GM21390 (cell line): ENCODE measurements at regions not wholly inside any gene's neighbourhood (a gene's known extent, or its start where the extent isn't known, plus 50 kb on each side); places are given as distances from the start of the nearest gene placed in this dataset.
"Not testable (repeated sequence)": the region's sequence is repeated elsewhere in the genome, so short reads cannot be mapped to it uniquely, and the experiment has no call there.

Source experiments
- ATAC-seq: cut with Tn5 transposase; IDR thresholded peaks from one replicate; pipeline ENCODE4 v1.9.1; 2021; ENCODE audit not compliant: unreplicated experiment

DNA sequence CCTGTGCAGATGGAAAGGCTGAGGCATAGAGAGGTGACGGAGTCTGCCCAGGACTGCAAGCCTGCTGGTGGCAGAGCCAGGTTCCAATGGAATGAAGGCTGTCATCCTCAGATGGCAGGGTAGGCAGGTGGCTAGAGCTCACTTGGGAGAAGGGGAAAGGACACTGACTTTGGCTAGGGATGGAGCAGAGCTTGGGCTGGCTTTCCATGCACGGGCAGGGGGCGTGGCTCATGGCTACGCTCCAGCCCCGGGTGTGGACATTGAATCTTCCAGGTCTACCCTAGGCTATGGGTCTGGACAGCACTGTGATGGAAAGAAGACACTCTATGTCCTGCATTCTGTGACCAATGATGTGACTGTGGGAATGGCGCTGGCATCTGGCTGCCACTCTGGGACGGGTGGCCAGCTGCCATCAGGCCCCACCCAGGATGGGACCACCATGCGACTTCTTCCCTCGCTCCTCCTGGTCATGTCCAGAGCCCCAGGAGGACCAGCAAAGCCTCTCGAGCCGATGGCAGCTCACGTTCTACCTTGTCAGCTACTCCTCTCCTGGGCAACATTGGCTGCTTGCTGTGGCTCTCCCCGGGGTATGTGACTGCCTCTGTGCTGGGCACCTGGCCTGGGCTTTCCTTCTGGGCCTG, 398.7 kb downstream of the TMEM121 start:
- no peak for ATAC-seq

DNA sequence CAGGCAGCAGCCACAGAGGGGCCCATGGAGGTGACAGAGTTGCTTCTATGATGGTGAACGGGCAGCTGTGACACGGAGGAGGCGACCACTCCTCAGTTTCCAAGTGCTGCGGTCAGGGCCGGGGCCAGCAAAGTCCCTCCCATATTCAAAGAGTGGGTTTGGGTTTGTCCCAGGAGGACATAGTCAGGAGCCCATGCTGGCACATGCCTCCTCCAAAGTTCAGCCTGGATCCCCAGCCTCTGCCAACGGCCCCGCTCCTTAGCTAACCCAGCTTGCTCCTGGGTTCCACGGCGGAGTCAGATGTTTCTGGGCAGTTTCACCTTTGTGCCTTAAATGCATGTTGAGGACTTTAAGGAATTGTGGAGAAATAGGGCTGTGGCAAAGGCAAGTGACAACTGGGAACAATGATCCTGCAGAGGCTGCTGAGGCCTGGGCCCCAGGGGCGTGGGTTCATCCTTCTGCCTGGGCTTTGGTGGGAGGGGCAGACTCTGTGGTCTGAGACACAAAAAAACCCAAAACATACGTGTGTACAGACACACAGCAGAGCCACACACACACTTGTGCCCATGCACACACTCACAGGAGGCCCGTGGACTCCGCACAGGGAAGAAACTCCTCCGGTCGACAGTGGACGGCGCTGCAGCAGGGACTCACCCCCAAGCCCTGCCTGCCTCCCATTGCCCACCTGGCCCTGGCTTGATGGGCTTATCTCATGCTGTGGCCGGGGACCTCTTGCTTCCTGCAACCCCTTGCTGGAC, 399.4 kb downstream of the TMEM121 start:
- no peak for ATAC-seq

DNA sequence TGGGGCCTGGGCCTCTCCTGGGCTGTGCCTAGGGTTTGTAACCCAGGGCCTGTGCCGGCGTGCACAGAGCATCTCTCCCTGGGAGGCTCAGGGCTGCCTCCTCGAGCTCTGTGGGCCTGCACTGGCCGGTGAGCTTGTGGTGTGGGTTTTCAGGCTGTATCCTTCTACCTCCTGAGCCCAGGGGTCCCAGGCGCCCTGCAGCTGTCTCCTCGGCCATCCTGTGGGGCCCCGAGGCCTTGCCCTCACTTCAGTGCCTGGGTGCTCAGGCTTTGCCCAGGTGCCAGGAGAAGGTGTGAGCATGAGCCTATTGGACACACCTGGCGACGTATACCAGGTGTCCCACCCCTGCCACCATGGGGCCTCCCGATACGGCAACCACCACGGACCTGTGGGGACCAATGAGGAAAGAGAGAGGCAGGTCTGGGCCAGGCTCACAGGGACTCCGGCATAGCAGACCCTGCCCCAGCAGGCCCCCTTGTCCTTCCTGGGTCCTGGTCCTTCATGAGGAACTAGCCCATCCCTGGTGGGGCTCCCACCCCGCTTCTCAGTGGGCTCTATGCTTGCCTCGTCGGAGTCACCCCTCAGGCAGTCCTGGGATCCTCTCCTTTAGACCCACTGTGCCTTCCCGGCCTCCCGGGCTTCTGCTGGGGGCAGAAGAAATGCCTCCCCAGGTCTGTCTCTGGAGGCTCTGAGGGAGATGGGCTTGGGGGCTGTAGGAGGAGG, 400.2 kb downstream of the TMEM121 start:
- ATAC-seq, result no peak

DNA sequence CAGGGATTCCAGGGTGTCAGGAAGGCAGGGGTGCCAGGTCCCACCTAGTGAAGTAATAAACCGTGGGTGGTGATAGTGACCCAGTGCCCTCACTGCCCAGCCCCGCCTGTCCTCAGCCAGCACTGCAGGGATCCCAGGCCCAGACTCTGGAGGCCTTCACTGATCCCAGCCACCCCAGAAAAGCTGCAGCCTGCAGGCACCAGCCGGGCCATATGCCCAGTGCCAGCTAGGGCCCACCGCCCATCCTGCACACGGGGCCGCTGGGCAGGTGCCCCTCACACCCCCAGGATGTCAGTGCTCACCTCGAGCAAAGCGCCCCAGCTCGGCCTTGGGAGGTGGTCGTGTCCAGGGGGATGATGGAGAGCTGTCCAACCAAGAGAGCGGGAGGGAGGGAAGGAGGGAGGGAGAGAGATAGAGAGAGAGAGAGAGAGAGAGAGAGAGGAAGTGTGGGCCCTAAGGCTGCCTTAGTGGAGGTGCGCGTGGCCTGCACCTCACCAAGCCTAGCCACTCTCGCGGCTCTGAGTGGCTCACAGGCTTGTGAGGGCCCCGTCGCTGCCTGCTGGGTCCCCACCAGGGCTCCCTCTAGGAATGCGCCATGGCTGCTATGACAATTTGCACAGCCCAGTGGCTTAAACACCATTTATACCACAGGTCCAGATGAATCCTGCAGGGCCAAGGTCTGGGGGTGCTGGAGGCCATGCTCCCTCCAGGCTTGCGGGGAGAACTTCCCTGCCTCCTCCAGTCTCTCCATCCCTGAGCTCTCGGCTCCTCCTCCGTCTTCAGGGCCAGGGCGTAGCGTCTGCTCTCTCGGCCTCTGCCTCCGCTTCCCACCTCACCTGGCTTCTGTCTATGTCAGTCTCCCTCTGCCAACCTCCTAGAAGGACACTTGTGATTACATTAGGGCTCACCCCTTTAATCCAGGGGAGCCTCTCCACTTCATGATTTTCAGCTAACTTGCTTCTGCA, 401.0 kb downstream of the TMEM121 start:
- no peak for ATAC-seq

DNA sequence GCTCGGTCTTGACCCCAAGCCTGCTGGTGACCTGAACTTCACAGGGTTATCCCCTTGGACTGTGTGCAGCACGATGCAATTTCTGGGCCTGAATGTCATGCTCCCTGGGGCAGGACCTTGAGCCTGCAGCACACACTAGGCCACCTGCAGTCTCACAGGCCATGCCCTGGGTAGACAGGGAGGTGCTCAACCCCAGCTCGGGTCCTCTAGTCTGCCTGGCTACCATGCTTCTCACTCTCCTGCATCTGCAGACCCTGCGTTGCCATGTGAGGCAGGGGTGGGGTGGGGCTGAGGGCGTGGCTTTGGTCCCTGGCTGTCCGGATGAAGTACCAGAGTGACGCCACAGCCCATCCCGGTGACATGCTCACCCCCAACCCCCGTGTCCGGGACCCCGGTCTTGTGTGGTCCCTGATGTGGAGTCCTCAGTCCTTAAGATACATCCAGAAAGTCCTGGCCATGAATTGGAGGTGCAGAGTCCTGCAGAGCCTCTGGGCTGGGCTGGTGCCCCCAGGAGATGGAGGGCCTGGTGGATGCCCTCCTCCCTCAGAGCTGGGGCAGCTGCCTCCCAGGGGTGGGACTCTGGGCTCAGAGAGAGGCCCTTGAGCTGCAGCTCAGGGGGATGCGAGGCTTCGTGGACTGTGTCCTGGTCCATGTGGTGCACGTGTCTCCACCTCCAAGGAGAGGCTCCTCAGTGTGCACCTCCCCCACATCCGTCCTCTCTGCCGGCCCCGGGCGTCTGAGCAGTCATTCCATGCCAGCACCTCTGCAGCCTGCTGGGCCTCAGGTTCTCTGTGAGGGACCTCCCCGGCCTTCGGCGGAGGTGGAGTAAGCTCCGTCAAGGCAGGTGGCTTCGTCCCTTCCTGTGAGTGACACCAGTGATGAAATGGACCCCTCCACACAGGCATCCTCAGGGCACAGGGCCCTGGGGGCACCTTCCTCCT, 402.1 kb downstream of the TMEM121 start:
- ATAC-seq, result not testable (repeated sequence)

DNA sequence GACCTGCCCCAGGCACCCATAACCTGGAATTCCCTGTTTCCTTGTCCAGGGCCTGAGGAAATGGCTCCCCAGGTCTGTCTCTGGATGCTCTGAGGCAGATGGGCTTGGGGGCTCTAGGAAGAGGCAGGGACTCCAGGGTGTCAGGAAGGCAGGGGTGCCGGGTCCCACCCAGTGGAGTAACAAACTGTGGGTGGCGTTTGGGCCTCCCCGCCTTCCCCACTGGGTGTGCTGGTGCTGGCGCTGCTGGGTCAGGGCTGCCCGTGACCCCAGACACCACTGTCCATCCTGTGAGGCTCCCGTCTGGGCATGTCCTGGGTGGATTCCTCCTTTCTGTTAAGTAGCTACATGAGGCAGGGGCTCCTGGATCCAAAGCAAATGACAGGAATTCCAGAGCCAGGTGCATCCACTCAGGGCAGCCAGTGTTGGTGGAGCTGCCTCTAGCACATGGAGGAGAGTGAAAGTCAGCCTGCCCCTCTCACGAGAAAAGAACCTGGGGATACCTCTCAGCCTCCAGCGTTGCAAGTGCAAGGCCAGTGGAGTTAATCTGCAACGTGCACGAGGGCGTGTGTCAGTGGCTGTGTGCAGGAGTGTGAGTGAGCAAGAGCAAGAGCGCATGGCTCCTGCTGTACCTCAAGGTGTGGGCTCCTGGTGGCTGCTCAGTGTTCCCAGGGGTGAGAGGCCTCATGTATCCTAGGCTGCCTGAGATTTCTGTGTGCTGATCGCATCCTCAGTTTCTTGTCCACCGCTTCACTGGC, 403.1 kb downstream of the TMEM121 start:
- no peak for ATAC-seq

DNA sequence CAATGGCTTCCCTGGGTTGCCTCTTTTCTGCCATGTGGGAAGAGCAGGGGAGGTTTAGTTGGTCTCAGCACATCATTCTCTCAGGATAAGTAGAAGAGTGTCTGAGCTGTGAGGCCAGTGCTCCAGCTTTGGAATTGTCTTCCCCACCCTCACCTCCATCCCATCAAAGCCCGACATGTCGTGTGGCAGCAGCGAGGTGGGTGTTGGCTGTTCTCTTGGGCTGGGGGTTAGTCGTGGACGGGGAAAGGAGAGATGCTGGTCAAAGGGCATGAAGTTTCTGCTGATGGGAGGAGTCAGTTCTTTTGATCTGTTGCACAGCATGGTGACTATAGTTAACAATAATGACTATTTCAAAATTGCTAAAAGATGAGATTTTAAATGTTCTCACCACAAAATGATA, 404.2 kb downstream of the TMEM121 start:
- no peak for ATAC-seq

DNA sequence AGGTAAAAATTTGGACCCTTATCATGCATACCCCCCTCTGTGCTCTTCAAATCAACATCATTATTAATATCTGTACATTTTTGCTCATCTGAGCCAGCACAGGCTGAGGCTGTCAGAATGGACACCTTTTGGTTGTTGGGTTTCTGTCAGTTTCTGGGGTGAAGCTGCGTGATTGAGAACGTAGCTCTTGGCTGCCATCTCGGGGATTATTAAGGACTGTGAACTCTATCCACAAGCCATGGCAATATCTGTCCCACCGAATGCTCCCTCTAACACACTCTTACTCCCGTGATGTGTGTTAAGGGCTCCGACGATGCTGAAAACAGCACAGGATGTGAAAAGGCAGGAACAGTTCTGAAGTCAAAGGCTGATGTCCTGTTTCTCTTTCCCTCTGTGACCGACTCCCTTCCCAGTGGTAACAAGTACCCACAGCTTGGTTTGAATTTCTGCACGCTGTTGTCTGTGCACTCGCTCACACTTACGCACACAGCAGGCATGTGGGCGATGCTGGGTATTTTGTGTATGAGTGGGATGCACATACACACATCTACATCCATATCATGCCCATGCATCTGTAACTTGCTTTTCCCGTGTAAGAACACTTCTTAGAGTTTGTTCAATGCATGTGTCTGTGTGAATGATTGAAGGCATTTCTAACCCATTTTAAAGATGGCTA, 405.6 kb downstream of the TMEM121 start:
- ATAC-seq, result no peak

DNA sequence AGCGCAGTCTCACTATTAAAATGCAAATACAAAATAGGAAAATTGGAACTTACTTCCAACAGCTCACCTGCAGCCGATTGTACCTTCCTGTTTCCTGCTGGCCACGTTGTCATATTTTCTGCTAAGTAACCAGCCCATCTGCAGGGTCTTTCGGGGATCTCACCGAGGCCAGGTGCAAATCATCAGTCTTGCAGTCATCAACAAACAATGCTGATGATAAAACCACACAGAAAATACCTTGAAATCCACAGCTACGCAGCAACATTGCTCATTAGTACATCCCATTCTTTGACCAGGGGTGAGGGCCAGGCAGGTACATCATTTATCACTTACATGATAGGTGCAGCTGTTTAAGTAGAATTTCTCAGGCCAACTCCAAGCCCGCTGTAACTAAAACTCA, 406.9 kb downstream of the TMEM121 start:
- no peak for ATAC-seq

DNA sequence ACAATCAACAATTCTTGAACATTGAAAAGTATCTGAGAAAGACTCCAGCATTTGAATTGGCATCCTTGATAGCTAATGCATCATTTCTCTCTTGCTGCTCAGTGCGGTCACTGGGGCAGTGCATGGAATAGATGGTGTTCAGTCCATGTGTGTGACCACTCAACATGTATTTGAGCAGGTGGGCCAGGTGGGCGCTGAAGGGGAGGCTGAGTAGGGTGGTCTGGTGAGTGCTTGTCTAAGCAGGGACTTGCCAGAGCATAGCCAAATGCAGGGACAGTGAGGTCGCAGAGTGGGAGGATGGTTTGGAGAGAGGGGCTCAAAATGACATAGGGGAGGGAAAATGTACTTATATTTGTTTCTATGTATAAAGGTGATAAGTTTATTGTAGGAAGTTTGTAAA, 409.0 kb downstream of the TMEM121 start:
- no peak for ATAC-seq

DNA sequence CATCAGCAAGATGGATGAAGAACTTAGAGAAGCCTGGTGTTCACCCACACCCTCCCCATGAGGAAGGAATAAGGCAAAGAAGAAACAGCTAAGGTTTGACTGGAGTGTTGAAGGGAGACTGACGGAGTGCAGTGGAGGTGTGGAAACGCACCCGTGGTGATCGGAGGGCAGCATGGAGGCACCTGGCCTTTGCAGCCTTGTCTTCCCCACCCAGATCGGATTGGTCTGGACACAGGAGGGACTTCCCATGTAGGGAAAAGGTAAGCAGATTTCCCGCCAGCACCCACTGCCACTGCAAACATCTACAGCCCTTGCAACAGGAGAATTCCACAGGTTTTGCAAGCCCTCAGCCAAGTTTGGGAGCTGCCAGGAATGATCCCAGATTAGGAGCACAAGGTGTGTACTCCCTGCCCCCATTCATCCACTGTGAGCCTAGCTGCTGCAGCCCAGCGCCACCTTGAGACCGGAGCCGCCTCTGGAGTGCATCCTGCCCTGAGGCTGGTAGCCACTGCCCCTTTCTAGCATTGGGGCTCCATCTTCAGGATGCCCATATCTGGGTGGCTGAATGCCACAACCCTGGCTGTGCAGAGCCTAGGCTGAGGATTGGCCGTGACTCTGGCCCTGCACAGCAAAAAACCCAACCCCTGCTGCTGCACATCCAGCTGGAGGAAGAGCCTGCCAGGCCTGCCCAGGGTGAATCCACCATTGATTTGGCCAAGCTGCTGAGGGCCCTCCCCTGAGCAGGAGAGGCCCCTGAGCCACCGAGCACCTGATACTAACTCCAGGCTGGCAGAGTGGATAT, 411.1 kb downstream of the TMEM121 start:
- ATAC-seq, result no peak

DNA sequence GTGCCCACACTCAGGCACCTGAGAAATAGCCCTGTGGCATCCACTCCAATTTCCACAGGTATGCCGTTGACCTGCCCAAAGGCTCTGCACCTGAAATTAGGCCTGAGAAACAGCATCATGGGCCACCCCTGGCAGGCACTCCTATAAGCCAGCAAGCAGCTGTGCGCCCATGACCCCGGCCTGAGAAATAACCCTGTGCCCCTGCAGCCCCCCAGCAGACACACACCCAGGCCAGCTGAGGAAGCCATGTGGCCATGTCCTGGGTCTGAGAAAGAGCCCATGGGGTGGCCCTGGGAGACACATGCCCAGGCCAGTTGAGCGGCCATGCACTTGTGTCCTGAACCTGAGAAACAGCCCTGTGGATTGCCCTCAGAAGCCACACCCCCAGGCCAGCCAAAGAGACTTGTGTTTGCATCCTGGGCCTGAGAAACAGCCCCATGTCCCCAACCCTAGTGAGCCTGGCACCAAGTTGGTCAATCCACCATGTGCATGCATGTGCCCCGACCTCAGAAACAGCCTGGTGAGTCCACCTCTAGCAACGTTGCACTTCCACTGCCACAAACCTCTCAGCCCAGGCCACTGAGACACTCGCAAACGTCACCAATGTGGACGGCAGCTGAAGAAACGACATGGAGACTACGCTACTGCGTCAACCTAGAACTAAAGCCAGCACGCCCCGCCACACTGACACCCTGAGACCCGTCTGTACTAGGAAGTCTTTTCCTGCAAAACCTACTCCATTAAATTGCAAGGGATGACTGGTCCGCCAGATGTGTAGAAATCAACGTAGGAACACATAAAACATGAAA, 411.9 kb downstream of the TMEM121 start:
- no peak for ATAC-seq

DNA sequence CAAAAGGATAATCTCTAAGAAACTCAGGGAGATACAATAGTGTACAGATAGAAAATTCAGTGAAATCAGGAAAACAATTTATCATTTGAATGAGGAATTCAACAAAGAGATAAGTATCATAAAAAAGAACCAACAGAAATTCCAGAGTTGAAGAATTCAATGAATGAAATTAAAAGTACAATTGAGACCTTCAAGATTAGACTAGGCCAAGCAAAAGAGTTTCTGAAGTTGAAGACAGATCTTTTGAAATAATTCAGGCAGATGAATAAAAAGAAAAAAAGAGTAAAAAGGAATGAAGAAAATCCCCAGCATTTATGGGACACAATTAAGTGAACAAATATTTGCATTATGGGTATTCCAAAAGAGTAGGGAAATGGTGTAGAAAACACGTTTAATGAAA, 412.6 kb downstream of the TMEM121 start:
- no peak for ATAC-seq

DNA sequence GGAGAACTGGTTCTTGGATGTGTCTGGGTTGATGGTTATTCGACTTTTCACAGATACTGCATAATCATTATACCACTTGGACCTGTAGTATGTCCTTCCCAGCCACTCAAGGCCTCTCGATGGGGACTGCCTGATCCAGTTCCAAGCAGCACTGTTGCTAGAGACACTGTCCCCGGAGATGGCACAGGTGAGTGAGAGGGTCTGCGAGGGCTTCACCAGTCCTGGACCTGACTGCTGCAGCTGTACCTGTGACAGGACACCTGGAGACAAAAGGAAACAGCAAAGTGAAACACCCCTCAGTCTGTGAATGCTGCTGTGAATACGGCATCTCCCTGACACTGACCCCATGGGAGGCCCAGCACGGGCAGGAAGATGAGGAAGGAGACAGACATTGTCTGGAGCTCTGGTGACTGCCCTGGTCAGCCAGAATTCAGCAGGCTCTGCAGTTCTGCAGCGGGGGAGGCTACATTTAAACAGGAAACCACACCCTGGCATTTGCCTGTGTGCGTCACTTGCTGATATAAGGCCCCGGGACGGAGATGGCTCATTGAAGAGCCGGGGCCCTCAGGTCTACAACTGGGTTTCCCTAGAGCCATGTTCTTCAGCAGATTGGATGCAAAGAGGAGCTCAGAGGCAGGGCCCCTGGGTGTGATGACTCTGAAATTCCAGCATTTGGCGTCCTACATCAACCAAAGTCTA, 413.6 kb downstream of the TMEM121 start:
- no peak for ATAC-seq

DNA sequence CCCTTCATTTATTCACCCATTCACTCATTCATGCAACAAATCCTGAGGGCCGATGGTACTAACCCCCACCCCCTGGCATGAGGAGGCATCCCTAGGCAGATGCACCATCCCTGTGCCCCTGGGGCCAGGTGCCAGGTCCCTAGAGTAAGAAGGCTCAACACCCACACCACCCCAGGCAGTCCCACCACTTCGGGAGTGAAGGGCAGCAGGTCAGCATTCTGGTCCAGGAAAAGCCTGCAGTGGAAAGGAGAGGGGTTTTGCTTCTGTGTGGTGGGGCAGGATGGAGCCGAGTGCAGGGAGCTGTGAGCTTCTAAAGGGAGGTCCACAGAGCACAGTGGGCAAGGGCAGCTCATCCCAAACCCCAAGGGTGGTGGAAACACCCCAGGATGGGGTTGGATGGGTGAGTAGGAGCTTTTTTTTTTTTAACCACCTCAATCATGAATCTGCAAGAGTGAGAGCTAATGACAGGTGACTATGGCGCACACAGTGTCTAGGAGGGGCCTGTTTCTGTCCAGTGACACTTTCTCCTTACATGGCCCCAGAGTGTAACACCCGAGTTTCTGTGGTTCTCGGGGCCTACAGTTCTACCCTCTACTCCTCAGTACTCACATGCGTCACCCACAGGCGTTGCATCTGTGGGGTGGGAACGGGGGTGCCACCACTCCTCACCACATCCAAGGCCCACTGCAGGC, 414.3 kb downstream of the TMEM121 start:
- ATAC-seq, result no peak
